Mesenchymal stem cell (in vitro differentiated cells and primary cell): ENCODE measurements at regions not wholly inside any gene's neighbourhood (a gene's known extent, or its start where the extent isn't known, plus 50 kb on each side); places are given as distances from the start of the nearest gene placed in this dataset.

Experiments used
- DNase-seq: peaks from one replicate; pipeline ENCODE4 v3.0.0-alpha.2; 2013
- H2AFZ ChIP-seq: one replicate; pipeline ENCODE4 v1.6.1; 2013; ENCODE audit warnings: low read depth, mild to moderate bottlenecking, control low read depth, inconsistent platforms, low read length, moderate library complexity
- H2AK5ac ChIP-seq: 2 replicates; pipeline ENCODE4 v1.6.1; 2013; ENCODE audit warnings: low read length, moderate library complexity, mild to moderate bottlenecking, inconsistent platforms; ENCODE audit not compliant: severe bottlenecking
- H2BK120ac ChIP-seq: one replicate; pipeline ENCODE4 v1.6.1; 2013; ENCODE audit warnings: low read depth, mild to moderate bottlenecking, inconsistent platforms, low read length, moderate library complexity
- H2BK12ac ChIP-seq, 2 experiments: one replicate each; pipeline ENCODE4 v1.6.1; 2013; ENCODE audit warnings: inconsistent platforms in 2 of 2, low read length in 2 of 2, mild to moderate bottlenecking in 2 of 2, moderate library complexity in 2 of 2, control low read depth in 1 of 2
- H2BK15ac ChIP-seq: one replicate; pipeline ENCODE4 v1.6.1; 2013; ENCODE audit warnings: mild to moderate bottlenecking, low read depth, inconsistent platforms; ENCODE audit not compliant: poor library complexity, severe bottlenecking
- H2BK5ac ChIP-seq: 2 replicates; pipeline ENCODE4 v1.6.1; 2013; ENCODE audit warnings: low read depth, mild to moderate bottlenecking, low read length, control low read depth, inconsistent platforms; ENCODE audit not compliant: poor library complexity, severe bottlenecking
- H3K14ac ChIP-seq, 2 experiments: one replicate each; pipeline ENCODE4 v1.6.1; 2013; ENCODE audit warnings: inconsistent platforms in 2 of 2, low read length in 2 of 2, control low read depth in 1 of 2, mild to moderate bottlenecking in 1 of 2, moderate library complexity in 1 of 2
- H3K18ac ChIP-seq, 2 experiments: one replicate each; pipeline ENCODE4 v1.6.1; 2013; ENCODE audit warnings: inconsistent platforms in 2 of 2, low read length in 2 of 2, control low read depth in 1 of 2, low read depth in 1 of 2, mild to moderate bottlenecking in 1 of 2
- H3K23ac ChIP-seq, 2 experiments: one replicate each; pipeline ENCODE4 v1.6.1; 2013; ENCODE audit warnings: inconsistent platforms in 2 of 2, low read length in 2 of 2, mild to moderate bottlenecking in 2 of 2, moderate library complexity in 2 of 2, control low read depth in 1 of 2
- H3K27ac ChIP-seq: 2 replicates; pipeline ENCODE4 v1.5.1; 2013; ENCODE audit warnings: mild to moderate bottlenecking, moderate library complexity, low read length, control low read depth, inconsistent platforms; ENCODE audit not compliant: poor library complexity, severe bottlenecking
- H3K27me3 ChIP-seq, 2 experiments: 2 replicates each; pipeline versions ENCODE4 v1.6.1 to v1.7.0; 2013; ENCODE audit warnings: low read length in 2 of 2, mild to moderate bottlenecking in 2 of 2, moderate library complexity in 2 of 2, control low read depth in 1 of 2, inconsistent platforms in 1 of 2; ENCODE audit not compliant: control insufficient read depth in 1 of 2, insufficient read depth in 1 of 2
- H3K36me3 ChIP-seq, 2 experiments: 2 replicates each; pipeline versions ENCODE4 v1.6.1 to v1.7.0; 2013; ENCODE audit warnings: low read length in 2 of 2, control low read depth in 1 of 2, inconsistent platforms in 1 of 2, low read depth in 1 of 2, mild to moderate bottlenecking in 1 of 2; ENCODE audit not compliant: insufficient read depth in 2 of 2, control insufficient read depth in 1 of 2
- H3K4ac ChIP-seq, 2 experiments: one replicate each; pipeline ENCODE4 v1.6.1; 2013; ENCODE audit warnings: inconsistent platforms in 2 of 2, low read length in 2 of 2, mild to moderate bottlenecking in 2 of 2, moderate library complexity in 2 of 2, control low read depth in 1 of 2, low read depth in 1 of 2
- H3K4me1 ChIP-seq: 2 replicates; pipeline ENCODE4 v1.6.1; 2013; ENCODE audit warnings: low read depth, low read length, control low read depth; ENCODE audit not compliant: control insufficient read depth, insufficient read depth
- H3K4me2 ChIP-seq: 2 replicates; pipeline ENCODE4 v1.6.1; 2013; ENCODE audit warnings: low read length, mild to moderate bottlenecking, inconsistent platforms; ENCODE audit not compliant: poor library complexity, severe bottlenecking
- H3K4me3 ChIP-seq, 2 experiments: 2 replicates each; pipeline versions ENCODE4 v1.5.1 to v1.7.0; 2013; ENCODE audit warnings: low read length in 2 of 2, mild to moderate bottlenecking in 2 of 2, control low read depth in 1 of 2, low read depth in 1 of 2; ENCODE audit not compliant: insufficient read depth in 1 of 2
- H3K79me1 ChIP-seq: replicated peaks from 2 replicates; pipeline ENCODE4 v1.6.1; 2013; ENCODE audit warnings: mild to moderate bottlenecking, control low read depth, low read length, inconsistent platforms; ENCODE audit not compliant: poor library complexity, severe bottlenecking
- H3K9ac ChIP-seq: 2 replicates; pipeline ENCODE4 v1.7.0; 2013; ENCODE audit warnings: mild to moderate bottlenecking, low read length, moderate library complexity
- H3K9me3 ChIP-seq: 2 replicates; pipeline ENCODE4 v1.7.0; 2013; ENCODE audit warnings: mild to moderate bottlenecking, low read length; ENCODE audit not compliant: control insufficient read depth
- H4K8ac ChIP-seq: one replicate; pipeline ENCODE4 v1.6.1; 2013; ENCODE audit warnings: inconsistent platforms, mild to moderate bottlenecking, low read length, moderate library complexity
- H4K91ac ChIP-seq: one replicate; pipeline ENCODE4 v1.6.1; 2013; ENCODE audit warnings: mild to moderate bottlenecking, low read length, inconsistent platforms
- WGBS: methylation state at CpG from one replicate; pipeline ENCODE4 v1.1.7; 2013; ENCODE audit warnings: mixed read lengths; 5-methylcytosine and 5-hydroxymethylcytosine counted together

- Histone ChIP-seq H3K27me3 (peaks cover 0 to 3% of the 10 kb centered on the region in 2 experiments), H3K4me2 (no peak overlapping the region), H3K14ac (no peak overlapping the region), H4K91ac (no peak overlapping the region), H3K18ac (no peak overlapping the region), H2BK12ac (no peak overlapping the region), H2AK5ac (no peak overlapping the region), H3K36me3 (no peaks in the 10 kb centered on the region), H3K4me3 (no peak overlapping the region), H3K79me1 (no peaks in the 10 kb centered on the region), H2AFZ (no peak overlapping the region), H4K8ac (no peak overlapping the region), H2BK120ac (no peak overlapping the region), H3K4ac (no peak overlapping the region), H3K27ac (no peak overlapping the region), H2BK5ac (no peak overlapping the region), H3K4me1 (no peaks in the 10 kb centered on the region), H3K9me3 (no peaks in the 10 kb centered on the region), H3K9ac (no peak overlapping the region), H2BK15ac (no peak overlapping the region), H3K23ac (no peak overlapping the region)
- 73% methylated on average over 4 of the region's 4 CpGs for WGBS
- DNase-seq: no peak
Observed at GRCh38 chr11:116364348-116364747, 408.4 kb downstream of the BUD13 start.

- Histone ChIP-seq H3K79me1 (no peaks in the 10 kb centered on the region), H2AFZ (no peak overlapping the region), H2BK120ac (no peak overlapping the region), H3K27me3 (peaks cover 0 to 9% of the 10 kb centered on the region in 2 experiments), H3K9ac (no peak overlapping the region), H3K36me3 (no peaks in the 10 kb centered on the region), H2BK12ac (no peak overlapping the region), H3K27ac (no peak overlapping the region), H4K8ac (no peak overlapping the region), H3K4me2 (no peak overlapping the region), H3K14ac (no peak overlapping the region), H3K23ac (no peak overlapping the region), H2BK5ac (no peak overlapping the region), H3K4me1 (no peaks in the 10 kb centered on the region), H3K4me3 (no peak overlapping the region), H3K18ac (no peak overlapping the region), H4K91ac (no peak overlapping the region), H3K4ac (no peak overlapping the region), H3K9me3 (no peaks in the 10 kb centered on the region), H2AK5ac (no peak overlapping the region), H2BK15ac (no peak overlapping the region)
- WGBS: 69% methylated on average over 11 of the region's 11 CpGs
- DNase-seq: no peak
Observed at GRCh38 chr11:116360221-116360941, 412.4 kb downstream of the BUD13 start.

GRCh38 chr11:116357784-116358544 is 414.8 kb downstream of the BUD13 start:
- no peak overlapping the region for H2BK5ac ChIP-seq
- H3K36me3 ChIP-seq: no peaks in the 10 kb centered on the region
- H3K4me1 ChIP-seq: no peaks in the 10 kb centered on the region
- no peaks in the 10 kb centered on the region for H3K9me3 ChIP-seq
- H2AFZ ChIP-seq: no peak overlapping the region
- no peak overlapping the region for H2BK12ac ChIP-seq
- H4K8ac ChIP-seq: no peak overlapping the region
- H3K4ac ChIP-seq: no peak overlapping the region
- 47% methylated on average over 37 of the region's 37 CpGs for WGBS
- peaks cover 0 to 9% of the 10 kb centered on the region in 2 experiments for H3K27me3 ChIP-seq
- DNase-seq: no peak
- H3K23ac ChIP-seq: no peak overlapping the region
- H3K4me3 ChIP-seq: peak overlapping the region in 1 of 2 experiments; percentile 9
- no peak overlapping the region for H4K91ac ChIP-seq
- H3K27ac ChIP-seq: no peak overlapping the region
- H2BK120ac ChIP-seq: no peak overlapping the region
- no peak overlapping the region for H2AK5ac ChIP-seq
- no peaks in the 10 kb centered on the region for H3K79me1 ChIP-seq
- no peak overlapping the region for H3K18ac ChIP-seq
- H2BK15ac ChIP-seq: no peak overlapping the region
- H3K14ac ChIP-seq: no peak overlapping the region
- no peak overlapping the region for H3K9ac ChIP-seq
- no peak overlapping the region for H3K4me2 ChIP-seq

- no peak overlapping the region for H2BK12ac ChIP-seq
- no peak overlapping the region for H3K4ac ChIP-seq
- H2AFZ ChIP-seq: no peak overlapping the region
- WGBS: 83% methylated on average over 7 of the region's 7 CpGs
- no peak for DNase-seq
- H2BK15ac ChIP-seq: no peak overlapping the region
- no peaks in the 10 kb centered on the region for H3K79me1 ChIP-seq
- H3K23ac ChIP-seq: no peak overlapping the region
- H4K8ac ChIP-seq: no peak overlapping the region
- no peaks in the 10 kb centered on the region for H3K4me1 ChIP-seq
- H2BK120ac ChIP-seq: no peak overlapping the region
- peaks cover 0 to 6% of the 10 kb centered on the region in 2 experiments for H3K27me3 ChIP-seq
- no peak overlapping the region for H3K4me2 ChIP-seq
- H3K36me3 ChIP-seq: no peaks in the 10 kb centered on the region
- no peaks in the 10 kb centered on the region for H3K9me3 ChIP-seq
- H3K4me3 ChIP-seq: no peak overlapping the region
- H3K9ac ChIP-seq: no peak overlapping the region
- H3K14ac ChIP-seq: no peak overlapping the region
- no peak overlapping the region for H2AK5ac ChIP-seq
- H4K91ac ChIP-seq: no peak overlapping the region
- no peak overlapping the region for H3K27ac ChIP-seq
- H2BK5ac ChIP-seq: no peak overlapping the region
- H3K18ac ChIP-seq: no peak overlapping the region
Observed at GRCh38 chr11:116356451-116356850, 416.3 kb downstream of the BUD13 start.
